ENCODE measurements at regions not wholly inside any gene's neighbourhood (a gene's known extent, or its start where the extent isn't known, plus 50 kb on each side); places are given as distances from the start of the nearest gene placed in this dataset.

DNA sequence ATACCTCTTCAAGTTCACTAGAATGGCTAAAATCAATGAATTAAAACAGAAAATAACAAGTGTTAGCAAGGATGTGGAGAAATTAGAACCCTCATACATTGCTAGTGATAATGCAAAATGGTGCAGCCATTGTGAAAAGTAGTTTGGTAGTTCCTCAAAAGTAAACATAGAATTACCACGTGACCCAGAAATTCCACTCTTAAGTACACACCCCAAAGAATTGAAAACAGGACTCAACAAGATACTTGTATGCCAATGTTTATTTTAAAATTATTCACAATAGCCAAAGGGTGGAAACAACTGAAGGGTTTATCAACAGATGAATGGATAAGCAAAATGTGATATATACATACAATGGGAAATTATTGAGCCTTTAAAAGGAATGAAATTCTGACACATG, 70.3 kb downstream of the BARX1 start:
- TF ChIP-seq, protein P1, sequence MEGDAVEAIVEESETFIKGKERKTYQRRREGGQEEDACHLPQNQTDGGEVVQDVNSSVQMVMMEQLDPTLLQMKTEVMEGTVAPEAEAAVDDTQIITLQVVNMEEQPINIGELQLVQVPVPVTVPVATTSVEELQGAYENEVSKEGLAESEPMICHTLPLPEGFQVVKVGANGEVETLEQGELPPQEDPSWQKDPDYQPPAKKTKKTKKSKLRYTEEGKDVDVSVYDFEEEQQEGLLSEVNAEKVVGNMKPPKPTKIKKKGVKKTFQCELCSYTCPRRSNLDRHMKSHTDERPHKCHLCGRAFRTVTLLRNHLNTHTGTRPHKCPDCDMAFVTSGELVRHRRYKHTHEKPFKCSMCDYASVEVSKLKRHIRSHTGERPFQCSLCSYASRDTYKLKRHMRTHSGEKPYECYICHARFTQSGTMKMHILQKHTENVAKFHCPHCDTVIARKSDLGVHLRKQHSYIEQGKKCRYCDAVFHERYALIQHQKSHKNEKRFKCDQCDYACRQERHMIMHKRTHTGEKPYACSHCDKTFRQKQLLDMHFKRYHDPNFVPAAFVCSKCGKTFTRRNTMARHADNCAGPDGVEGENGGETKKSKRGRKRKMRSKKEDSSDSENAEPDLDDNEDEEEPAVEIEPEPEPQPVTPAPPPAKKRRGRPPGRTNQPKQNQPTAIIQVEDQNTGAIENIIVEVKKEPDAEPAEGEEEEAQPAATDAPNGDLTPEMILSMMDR (IDR thresholded peaks at IDR 0.05), result no peak
- no peak for TF ChIP-seq POLR2AphosphoS5 (IDR thresholded peaks at IDR 0.05)
- no peak for TF ChIP-seq EP300 (IDR thresholded peaks at IDR 0.05)
- TF ChIP-seq POLR2A (IDR thresholded peaks at IDR 0.05), result no peak

All from gastroesophageal sphincter (tissue), 3 donors.